HG02885 (cell line): ENCODE measurements at regions not wholly inside any gene's neighbourhood (a gene's known extent, or its start where the extent isn't known, plus 50 kb on each side); places are given as distances from the start of the nearest gene placed in this dataset.
"Not testable (repeated sequence)": the region's sequence is repeated elsewhere in the genome, so short reads cannot be mapped to it uniquely, and the experiment has no call there.

Source experiments
- ATAC-seq: cut with Tn5 transposase; IDR thresholded peaks from one replicate; pipeline ENCODE4 v1.9.1; 2021; ENCODE audit warnings: mild to moderate bottlenecking; ENCODE audit not compliant: unreplicated experiment, poor library complexity

GRCh38 chr1:81192647-81193642 lies 607.8 kb upstream of the ADGRL2 start:
- ATAC-seq = peak; percentile 53

GRCh38 chr1:81190003-81190402 lies 610.7 kb upstream of the ADGRL2 start:
- no peak for ATAC-seq

GRCh38 chr1:81187635-81188034 lies 613.1 kb upstream of the ADGRL2 start:
- ATAC-seq = no peak

DNA sequence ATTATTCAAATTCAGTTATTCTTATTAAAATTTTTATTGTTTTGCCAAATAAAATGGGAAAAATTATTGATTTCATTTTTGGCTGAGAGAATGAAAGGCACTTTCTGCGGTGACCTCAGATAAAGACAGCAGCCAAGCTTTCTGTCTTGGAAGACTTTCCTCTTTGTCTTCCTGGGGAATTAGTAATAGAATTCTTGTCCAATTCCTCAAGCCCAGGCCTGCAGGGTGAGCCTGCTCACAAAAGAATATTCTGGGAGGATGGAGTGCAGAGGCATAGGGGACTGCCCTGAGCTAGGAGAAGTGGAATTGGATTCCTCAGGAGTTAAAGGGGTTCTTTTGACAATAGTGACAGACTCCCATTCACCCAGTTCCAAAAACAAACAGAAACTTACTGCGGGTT lies 614.5 kb upstream of the ADGRL2 start:
- no peak for ATAC-seq

DNA sequence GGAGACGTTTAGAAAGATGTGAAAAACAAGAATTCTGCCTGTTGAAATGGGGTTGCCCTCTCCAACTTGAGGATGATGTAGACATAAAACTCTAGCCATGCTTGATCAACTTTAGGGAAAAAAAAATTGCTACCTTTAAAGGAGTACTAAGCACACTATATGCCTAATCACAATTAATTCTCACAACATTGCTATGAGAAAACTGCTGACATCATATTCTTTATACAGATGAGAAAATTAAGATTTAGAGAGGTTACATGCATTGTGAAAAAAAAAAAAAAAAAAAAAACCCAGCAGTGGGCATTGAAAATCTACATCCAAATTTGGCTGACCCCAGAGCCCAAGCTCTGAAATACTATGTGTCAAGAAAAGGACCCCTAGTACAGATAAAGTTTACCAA lies 617.2 kb upstream of the ADGRL2 start:
- ATAC-seq = no peak

DNA sequence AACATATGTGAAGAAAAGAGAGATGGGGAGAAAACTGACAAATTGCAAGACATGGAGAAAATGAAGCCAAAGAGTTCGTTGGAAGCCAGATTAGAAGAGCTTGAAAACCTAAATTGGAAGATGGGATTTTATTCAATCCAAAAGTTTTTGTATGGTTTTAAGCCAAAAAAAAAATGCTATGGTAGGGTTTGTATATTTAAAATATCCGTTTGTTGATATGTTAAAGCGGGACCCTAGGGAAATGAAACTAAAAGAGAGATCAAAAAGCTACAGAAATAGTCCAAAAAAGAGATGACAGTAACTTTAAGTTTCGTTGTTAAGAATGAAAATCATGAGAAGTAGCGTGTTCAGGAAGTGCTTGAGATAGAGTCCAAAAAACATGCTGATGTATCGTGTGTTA lies 617.7 kb upstream of the ADGRL2 start:
- peak; percentile 57 for ATAC-seq

DNA sequence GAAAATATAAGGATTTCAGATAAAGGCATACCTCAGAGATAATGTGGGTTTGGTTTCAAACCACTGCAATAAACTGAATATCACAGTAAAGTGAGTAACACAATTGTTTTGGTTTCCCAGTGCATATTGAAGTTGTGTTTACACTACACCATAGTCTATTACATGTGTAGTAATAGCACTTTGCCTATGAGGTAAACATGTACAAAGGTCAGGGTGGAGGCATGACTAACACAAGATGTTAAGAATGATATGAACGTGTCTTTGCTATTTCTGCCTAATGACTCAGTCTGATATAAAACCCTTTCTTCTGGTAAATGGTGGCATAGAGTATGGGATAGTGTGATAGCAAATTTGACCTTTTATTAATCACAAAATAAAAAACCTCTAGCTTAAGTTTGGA lies 621.5 kb upstream of the ADGRL2 start:
- no peak for ATAC-seq

- ATAC-seq = not testable (repeated sequence)
These were observed 622.2 kb upstream of the ADGRL2 start for GRCh38 chr1:81178431-81179093.

- no peak for ATAC-seq
These were observed 625.8 kb upstream of the ADGRL2 start for GRCh38 chr1:81174811-81175476.

DNA sequence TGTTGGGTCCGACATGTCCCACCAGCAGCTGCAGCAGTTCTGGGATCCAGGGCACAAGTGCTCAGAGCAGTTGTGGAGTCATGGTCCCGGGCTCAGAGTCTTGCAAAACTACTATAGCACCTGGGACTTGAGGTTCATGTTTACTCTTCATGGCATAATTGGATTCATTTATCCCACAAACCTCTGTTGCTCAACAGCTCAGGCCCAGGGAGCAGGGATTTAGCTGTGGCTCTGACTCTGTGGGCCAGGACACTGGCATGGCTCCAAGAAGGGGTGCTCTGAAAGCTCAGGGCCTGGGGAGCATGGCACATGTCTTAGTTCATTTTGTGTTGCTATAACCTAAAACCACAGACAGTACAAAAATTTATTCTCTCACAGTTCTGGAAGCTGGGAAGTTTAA lies 626.7 kb upstream of the ADGRL2 start:
- no peak for ATAC-seq

- ATAC-seq = no peak
These were observed 628.3 kb upstream of the ADGRL2 start for GRCh38 chr1:81172483-81172882.

GRCh38 chr1:81170721-81171120 lies 630.0 kb upstream of the ADGRL2 start:
- ATAC-seq = no peak

DNA sequence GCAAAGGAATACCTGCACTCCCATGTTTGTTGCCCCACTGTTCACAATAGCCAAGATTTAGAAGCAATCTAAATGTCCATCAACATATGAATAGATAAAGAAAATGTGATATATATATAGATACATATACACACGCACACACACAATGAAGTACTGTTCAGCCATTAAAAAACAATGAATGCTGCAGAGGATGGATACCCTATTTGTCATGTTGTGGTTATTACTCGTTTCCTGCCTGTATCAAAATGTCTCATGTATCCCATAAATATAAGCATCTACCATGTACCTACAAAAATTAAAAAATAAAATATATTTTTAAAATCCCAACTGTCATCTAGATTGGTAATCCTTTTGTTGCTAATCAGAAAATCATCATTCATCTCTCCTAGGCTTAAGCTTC lies 634.8 kb upstream of the ADGRL2 start:
- ATAC-seq = no peak

GRCh38 chr1:81160696-81161095 lies 640.0 kb upstream of the ADGRL2 start:
- no peak for ATAC-seq

- ATAC-seq = no peak
These were observed 642.1 kb upstream of the ADGRL2 start for GRCh38 chr1:81158592-81158991.

DNA sequence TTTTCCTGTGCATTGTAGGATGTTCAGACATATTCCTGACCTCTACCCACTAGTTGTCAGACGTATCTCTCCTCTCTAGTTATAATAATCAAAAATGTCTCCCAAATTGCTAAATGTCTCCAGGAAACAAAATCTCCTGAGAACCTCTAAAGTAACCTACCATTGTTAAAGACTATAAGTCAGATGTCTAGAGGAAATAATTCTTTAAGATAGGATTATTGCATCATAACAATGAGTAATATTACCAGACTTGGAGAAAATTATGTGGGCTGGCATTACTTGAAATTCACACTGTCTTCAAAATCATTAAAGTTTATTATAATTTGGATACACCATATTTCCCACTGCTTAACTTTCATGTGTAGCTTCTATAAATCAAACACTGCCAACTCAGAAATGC lies 643.0 kb upstream of the ADGRL2 start:
- no peak for ATAC-seq

GRCh38 chr1:81156887-81157286 lies 643.8 kb upstream of the ADGRL2 start:
- no peak for ATAC-seq

- ATAC-seq = no peak
These were observed 645.6 kb upstream of the ADGRL2 start for GRCh38 chr1:81155131-81155530.

- no peak for ATAC-seq
These were observed 649.5 kb upstream of the ADGRL2 start for GRCh38 chr1:81151206-81151605.

GRCh38 chr1:81149649-81150325 lies 650.9 kb upstream of the ADGRL2 start:
- no peak for ATAC-seq
